GM19023 (cell line): ENCODE measurements at regions not wholly inside any gene's neighbourhood (a gene's known extent, or its start where the extent isn't known, plus 50 kb on each side); places are given as distances from the start of the nearest gene placed in this dataset.

Experiments used
- ATAC-seq: cut with Tn5 transposase; IDR thresholded peaks from one replicate; pipeline ENCODE4 v1.9.1; 2021; ENCODE audit warnings: mild to moderate bottlenecking, moderate library complexity; ENCODE audit not compliant: unreplicated experiment

DNA sequence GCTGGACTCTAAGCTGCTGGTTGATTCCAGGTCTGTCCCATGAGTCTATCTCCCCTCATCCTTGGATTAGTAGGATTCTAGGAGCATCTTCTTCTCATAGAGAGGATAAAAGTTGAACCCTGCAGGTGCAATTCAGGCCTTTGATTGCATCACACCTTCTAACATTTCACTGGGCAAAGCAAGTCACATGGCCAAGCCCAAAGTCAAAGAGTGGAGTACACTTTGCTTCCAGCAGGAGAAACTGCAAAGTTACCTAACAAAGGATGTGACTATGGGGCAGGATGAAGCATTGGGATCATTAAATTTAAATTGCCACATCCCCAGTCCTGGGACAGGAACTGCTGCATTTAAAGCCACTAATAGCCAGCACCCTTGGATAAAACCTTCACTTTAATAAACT is 51.0 kb upstream of the EGFLAM start:
- ATAC-seq = no peak

DNA sequence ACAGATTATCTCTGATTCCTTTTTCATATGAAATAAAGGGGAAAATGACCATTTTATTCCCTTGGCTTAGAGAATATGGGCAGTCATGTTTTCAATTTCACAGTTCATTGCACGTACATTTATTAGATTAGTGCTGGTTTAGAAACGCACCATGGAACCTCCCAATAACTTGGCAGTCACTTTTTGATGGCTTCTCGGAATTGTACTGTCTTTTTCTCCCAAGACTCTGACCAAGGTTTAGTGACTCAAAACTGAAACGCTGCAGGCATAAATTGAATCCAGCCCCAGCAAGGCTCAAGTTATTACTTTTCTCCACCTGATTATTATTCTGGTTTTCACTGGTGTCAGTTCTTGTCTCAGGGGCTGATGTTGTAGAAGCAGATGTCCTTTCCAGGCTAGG is 55.6 kb upstream of the EGFLAM start:
- no peak for ATAC-seq

DNA sequence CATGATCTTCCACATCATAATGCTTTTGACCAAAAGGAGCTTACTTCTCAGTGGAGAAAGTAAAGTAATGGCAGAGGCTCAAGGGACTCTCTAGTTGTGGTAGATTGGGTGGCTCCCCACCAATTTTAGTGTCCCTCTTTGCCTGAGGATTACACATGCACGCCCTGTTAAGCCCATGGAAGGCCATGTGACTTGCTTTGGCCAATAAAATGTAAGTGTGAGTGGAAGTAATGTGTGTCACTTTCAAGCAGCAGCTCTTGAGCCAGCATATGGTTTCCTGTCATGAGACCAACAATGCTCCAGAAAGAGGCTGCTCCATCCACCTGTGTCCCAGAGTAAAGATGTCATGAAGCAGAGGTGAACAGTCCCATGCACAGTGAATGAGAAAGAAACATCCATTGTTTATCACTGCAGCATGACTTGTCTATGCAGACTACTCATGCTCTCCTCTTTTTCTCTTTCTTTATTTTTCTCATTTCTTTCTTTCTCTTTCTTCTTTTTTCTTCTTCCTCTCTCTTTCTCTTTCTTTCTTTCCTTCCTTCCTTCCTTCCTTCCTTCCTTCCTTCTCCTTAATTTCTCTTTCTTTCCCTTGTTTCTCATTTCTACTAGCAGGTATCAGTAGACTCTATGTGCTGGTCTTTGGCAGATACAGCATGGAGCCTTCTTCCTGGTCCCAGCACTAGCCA is 57.3 kb upstream of the EGFLAM start:
- ATAC-seq = no peak

DNA sequence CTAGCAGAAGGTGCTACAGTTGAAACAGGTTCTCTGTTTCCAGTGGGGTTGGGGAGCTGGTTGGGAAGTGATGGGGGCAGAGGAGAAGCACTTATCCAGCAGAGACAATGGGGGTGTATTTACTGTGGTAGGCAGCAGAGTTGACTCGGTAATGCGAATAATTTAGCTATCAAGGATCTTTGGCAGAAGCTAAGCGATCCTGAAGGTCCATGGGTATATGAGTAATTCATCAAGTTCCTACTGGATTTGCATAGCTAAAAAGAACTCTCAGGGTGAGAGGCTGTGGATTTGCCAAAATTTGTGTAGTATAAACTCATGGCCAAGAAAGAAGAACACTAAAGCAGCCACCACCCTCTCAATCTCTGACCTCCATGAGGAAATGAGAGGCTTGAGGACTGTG is 61.2 kb upstream of the EGFLAM start:
- ATAC-seq = no peak

DNA sequence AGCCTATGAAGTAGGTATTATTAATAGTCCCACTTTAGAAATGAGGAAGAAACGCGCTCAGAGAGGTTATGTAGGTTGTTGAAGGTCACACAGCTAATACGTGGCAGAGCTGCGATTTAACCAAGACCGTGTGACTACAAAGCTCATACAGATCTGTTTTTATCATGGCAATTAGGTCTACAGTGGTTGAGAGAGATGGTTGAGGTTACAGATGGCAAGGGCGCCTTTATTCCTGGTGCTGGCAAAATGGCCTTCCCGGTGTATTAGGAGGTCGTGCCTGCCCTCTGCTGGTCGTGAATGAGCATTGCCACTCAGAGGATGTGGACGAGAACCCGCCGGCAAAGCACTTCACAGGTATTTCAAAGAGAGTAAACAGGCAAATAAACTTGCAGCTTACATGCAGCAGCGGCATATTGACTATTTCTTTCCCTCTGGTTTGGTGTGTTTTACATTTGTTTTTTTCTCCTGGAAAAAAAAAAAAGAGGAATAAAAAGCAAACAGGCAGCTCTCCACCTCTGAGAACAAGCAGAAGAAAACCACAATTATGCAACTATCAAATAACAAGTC is 65.3 kb upstream of the EGFLAM start:
- peak; percentile 67 for ATAC-seq

DNA sequence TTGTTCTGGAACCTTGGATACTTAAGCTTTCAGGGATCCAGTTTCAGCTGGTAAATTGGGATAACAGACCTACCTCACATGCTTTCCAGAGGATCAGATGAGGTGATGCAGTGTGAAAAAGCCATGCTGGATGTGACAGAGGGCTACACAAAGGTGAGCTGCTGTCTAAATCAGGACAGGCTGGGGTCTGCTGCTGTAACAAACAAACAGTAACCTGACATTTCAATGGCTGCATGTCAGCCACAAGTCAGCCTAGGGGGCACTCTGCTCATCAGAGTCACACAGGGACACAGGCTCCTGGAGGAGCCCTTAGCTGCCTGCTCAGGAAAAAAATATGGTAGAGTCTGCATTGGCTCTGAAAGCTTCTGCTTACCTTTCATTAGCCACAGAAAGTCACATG is 66.7 kb upstream of the EGFLAM start:
- no peak for ATAC-seq

DNA sequence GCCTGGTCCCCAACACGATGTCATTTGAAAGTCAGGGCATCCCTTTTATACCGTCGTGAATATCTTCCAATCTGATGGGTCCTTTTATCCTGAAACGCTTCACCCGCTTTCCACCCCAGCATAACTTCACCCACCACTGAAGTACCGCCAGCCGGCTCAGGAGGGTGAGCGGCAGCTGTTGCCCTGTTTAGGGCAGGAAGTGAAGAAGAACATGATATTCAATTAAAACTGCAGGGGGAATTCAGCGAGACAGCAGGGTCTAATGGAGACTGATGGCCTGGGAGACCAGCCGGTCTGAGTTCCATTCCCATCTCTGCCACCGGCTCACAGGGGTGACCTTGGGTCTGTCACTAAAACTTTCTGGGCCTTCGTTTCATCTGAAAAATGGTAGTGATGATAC is 68.2 kb upstream of the EGFLAM start:
- no peak for ATAC-seq

DNA sequence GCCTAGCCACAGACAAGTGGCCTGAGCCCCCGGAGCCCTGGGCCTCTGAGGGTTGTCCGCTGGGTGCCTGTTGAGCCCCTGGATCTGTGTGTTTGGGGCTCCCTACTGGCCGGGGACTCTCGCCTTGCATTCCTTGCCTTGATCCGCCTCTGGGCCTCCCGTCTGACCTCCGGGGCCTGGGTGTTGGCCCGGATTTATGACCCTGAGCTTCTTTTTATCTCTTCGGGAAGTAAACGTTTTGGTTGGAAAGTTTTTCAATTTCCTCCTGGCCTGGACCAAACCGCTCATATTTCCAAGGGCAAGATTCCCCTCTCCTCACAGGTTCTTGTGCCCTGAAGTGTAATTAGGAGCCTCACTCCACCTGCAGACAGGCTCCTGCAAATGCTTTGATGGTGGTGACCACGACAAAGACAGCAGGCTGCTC is 69.3 kb upstream of the EGFLAM start:
- no peak for ATAC-seq

DNA sequence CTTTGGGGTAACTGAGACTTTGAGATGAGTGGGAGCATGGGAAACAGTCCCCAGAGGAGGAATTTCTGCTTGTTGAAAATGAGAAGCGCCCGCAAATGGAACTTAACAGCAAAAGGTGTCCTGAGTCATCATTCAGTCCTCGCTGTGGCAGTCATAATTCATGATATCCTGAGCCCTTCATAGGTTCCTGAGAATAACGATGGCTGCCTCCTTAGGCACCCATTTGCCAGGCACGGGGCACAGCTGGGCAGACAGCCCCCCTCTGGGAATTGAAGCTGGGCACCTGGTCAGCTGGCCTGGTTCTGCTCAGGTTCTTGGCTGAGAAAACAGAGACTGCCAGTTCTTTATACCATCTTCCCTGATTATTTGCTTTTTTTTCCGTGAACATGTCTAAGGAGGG is 69.8 kb upstream of the EGFLAM start:
- ATAC-seq = no peak

DNA sequence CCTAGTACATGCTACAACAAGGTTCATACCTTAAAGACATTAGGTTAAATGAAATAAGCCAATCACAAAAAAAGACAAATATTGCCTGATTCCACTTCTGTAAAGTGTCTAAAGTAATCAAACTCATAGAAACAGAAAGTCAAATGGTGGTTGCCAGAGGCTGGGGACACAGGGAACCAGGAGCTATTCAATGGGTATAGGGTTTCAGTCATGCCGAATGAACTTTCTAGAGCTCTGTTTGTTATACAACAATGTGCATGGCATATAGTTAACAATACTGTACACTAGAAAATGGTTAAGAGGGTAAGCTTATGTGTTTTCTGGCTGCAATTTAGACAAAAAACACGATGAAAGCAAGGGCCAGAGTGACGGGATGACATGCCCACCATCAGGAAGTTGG is 70.8 kb upstream of the EGFLAM start:
- ATAC-seq = no peak

DNA sequence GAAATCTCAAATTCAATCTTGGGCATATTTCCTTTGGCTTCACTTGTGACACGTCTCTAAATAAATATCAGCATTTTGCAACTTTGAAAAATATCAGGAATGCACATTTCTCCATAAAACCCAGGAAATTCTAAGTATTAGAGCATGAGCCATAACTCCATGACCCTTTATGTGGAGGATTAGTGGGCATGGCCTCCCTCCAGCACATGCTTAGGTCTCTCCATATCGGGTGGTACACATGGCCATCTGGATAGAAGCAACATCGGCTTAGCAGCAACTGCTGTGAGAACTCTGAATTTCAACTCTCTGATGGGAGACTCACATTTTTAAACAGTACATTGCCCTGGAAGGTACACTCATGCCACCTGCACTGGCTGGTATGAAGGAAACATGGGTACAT is 73.7 kb upstream of the EGFLAM start:
- no peak for ATAC-seq

DNA sequence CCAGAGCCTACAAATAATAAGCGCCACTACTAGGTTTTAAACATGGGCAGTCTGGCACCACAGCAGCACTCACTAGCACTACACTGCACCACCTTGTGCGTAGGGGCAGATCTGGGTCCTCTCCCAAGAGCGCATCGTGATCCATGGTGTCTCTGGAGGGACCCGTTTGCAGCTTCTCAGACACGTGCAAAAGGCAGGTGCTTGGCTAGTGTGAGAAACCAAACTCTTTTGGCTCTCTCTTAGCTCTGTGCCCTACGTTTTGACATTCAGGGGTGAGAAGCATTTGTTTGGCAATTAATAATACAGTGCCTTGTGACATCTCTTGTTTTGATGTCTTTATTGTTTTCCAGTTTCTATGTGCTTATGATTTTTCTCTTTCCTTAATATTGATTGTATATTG is 75.4 kb upstream of the EGFLAM start:
- no peak for ATAC-seq

DNA sequence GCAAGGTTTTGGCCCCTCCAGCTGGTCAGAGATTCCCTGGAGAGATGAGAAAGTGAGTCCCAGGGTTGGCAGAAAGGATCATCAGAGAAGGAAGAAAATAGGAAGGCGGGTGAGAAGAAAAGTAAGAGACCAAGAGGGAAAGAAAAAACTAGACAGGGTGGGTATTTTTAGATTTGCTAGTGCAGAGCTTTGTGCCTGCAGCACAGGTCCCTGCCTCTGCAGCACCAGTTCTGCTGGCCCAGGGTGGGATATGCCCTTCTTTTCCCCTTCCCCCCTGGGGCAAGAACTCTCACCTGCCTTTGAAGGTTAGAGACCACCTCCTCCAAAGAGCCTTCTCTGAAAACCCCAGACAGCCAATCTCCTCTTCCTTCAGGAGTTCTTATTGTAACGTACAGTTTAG is 90.3 kb upstream of the EGFLAM start:
- no peak for ATAC-seq

DNA sequence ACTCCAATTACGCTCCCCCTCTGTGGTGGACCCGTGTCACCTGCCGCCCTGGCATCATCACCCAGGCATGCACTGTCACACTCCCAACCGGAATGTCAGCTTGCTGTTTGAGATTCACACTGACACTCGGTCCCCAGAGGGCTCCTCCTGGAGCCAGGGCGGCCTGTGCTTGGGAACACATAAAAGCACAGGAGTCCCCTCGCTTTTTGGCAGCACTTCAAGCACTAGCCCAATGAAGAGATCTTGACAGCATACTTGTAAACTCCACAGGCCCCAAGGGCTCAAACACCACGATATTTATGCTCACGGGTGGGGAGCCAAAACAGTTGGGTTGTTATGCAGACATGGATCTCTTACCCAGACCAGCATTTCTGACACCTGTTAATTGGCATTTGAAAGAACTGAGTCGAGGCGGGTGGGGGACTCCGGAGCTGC is 90.8 kb upstream of the EGFLAM start:
- ATAC-seq = no peak

DNA sequence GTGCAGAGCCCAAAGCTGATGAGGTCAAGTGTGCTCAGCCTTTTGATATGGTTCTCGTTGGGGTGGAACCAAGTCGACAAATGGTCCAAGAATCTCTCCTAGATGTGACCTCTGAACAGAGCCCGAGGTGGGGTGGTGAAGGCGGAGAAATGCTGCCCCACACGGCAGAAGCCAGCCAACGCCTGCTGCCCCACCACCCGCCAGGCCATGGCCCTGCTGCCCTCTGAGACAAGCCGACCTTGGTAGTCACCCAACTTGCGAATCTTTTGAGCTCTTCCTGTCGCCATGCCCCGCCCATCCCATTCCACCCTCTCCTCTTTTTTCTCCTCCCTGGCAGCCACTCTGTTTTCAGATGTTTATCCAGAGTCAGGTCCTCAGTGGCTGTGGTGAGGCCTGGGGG is 91.5 kb upstream of the EGFLAM start:
- ATAC-seq = no peak

DNA sequence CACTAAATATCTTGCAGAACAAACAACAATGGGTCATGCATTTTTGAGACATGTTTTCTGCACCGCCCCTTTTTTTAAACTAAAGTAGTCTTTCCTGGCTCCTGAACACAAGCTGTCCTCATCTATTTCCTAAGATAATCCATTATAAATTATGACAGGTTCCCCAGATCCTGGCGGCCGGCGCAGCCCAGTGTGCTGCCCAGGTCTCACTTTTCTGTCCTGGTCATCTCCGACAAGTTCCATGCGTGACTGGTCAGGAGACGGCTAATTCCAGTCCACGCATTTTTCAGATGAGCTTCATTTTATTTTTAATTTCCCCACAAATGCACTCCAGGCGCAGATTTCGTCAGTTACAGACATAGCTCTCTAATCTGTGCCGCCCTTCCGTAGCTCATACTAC is 92.9 kb upstream of the EGFLAM start:
- ATAC-seq = no peak

DNA sequence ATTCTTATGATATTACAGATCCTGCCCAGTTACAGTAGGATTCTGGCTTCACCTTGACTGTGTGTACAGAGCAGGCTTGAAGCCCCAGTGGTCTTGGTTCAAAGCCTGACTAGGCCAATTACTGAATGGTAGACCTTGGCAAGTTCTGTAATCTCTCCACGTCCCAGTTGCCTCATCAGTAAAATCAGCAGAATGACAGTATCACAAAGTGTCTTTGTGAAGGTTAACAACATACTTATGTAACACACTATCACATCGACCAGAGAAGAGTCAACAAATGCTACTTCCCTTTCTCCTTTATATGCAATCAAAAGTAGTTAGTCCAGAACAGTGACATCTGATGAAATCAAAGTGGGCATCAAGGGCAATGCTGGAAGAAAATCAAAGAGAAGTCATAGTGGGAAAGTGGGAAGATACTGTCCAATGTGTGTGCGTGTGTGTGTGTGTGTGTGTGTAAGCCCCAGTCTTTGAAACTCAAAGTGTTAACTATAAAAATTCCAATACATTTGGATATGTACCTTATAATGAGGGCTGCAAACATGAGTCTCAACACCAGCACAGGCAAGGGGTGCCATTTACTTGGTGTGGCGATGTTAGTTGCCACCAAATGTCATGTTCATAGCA is 93.5 kb upstream of the EGFLAM start:
- ATAC-seq = no peak

DNA sequence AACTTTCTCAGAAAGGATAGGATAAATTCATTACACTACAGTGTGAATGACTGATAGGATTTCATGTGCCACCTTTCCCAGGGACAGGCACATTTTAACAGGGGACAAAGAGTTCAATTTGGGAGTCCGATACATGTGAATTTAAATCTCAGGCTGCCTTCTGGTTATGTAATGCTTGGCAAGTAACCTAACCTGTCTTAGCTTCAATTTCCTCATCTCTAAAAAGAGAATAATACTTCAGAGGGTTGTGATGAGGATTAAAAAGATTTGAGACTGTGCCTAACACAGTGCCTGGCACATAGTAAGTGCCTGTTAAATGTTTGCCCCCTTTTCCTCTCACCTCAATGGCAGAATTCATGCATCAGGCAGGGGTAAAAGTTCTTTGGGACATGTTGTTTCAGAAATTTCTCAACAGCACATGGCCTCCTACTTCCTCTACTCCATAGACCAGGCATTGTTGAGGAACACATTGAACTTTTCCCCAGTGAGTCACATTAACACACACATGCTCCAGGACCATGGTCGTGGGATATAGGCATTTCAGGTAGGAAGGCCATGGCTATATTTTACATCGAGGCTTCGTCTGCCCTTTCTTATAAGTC is 94.6 kb upstream of the EGFLAM start:
- ATAC-seq = no peak

DNA sequence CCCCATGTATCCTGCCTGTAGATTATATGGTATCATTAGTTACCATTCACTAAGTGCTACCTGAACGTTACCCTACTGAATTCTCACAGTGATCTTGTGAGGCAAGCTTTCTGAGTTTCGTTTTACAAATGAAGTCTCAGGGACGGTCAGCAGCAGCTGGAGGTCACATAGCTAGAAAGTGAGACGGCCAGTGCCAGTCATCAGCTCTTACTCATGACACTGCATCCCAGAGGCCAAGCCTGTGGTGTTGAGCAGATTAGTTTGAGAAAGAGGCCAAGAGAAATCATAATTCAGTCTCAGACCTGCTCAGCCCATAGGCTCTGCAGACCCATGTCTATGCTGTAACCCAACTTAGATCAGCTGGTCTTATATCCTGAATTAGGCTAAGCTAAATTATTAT is 95.7 kb upstream of the EGFLAM start:
- no peak for ATAC-seq

DNA sequence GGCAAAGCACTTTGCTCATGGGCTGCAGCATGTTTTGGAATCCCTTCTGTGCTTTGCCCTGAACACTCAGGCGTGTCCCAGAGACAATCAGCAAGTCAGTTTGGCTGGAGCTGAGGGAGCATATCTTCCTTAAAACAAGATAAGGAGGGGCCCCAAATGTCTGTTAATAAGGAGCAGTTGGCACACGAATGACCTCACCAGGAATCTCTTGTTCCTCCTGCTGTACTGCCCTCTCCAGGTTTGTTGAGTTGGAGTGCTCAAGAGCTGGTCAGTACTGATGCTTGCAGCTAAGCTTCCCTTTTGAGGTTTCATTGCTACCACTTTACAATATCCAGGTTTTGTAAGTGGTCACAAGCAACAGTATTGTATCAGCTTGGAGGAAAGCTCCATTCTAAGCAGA is 101.3 kb upstream of the EGFLAM start:
- no peak for ATAC-seq

DNA sequence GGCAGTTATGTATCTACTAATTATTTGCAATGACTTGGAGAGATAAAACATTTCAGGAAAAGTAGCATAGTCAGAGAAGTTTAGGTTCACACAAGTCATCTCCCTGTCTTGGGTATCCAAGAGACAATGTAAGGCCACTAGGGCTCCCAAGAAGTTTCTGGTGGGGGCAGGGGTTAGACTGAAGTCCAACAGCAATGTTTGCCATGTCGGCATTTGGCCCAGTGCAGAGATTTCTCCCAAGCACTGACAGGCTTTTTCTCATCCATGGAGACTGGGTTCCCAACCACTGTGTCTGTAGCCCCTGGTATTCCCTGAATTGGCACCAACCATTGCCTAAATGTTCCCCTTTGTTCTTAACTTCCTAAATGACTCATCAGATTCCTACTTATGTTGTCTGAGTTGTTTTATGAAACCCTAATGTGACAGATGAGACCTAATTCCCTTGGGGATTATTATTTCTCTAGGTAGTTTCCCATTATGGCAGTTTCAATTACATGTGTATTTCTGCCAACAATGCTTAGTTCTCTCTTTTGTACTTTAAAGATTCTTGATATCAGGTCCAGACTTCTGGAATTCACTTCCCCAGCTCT is 103.6 kb upstream of the EGFLAM start:
- no peak for ATAC-seq

DNA sequence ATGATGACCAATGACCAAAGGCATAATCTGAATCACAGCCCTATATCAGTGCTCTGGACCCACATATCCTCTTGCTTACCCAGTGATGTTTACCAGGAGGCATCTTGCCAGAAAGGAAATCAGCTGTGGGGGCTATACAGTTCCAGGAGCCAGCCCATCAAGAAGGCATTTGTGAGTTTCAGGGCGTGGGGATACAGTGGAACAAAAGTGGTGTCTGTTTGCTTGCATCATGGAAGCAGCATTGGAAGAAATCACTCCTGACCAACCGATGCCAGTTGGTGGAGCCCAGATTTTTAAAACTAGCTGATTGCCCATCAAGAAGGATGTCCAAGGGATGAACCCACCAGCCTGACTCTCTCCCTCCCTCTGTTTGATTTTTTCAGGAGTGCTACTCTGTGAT is 106.5 kb upstream of the EGFLAM start:
- ATAC-seq = no peak
